Iris pigment epithelial cell (primary cell): ENCODE measurements at regions not wholly inside any gene's neighbourhood (a gene's known extent, or its start where the extent isn't known, plus 50 kb on each side); places are given as distances from the start of the nearest gene placed in this dataset.
"Not testable (repeated sequence)": the region's sequence is repeated elsewhere in the genome, so short reads cannot be mapped to it uniquely, and the experiment has no call there.

Experiments
- DNase-seq: peaks from one replicate; pipeline ENCODE4 v3.0.0-alpha.2; 2011; ENCODE audit warnings: low read depth

- DNase-seq: no peak
Measured at GRCh38 chr17:14622615-14623101, 321.8 kb downstream of the HS3ST3B1 start.

DNA sequence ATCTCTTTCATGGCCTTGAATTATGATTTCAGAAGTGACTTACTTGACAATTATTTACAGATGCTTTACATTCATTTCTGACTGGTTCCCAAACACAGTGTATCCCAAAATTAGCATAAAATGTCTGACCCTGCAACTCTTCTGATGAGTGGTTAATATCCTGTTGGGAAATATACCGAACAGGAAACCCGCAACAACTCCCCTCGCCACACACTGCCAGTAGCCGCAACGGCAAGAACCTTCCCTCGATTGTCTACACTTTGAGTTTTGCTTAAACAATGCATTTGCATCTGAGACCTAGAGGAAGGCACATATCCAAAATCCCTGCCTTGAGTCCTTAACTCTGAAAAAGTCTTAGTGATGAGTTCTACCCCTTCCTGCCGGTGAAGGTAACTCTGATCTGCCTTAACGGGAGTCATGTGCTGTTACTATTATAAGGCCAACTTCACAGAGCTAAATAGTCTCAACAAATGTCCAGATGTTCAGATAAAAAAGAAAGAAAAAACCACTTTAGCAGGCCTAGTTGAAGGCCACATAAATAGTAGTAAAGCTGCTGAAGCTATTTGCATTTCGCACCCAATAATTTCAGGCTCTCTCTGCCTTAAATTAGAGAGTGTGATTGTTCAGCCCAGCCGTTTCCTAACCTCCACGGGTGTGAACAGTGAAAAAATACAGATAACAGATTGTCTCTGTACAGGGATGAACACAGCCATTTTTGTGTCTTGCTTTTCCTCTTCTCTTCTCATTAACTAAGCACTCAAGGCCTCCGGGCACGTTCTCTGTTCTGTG lies 321.1 kb downstream of the HS3ST3B1 start:
- DNase-seq: no peak

GRCh38 chr17:14619821-14620220 lies 318.9 kb downstream of the HS3ST3B1 start:
- no peak for DNase-seq

GRCh38 chr17:14616528-14616927 lies 315.6 kb downstream of the HS3ST3B1 start:
- DNase-seq: peak; percentile 10

GRCh38 chr17:14605267-14605599 lies 304.4 kb downstream of the HS3ST3B1 start:
- DNase-seq: no peak

DNA sequence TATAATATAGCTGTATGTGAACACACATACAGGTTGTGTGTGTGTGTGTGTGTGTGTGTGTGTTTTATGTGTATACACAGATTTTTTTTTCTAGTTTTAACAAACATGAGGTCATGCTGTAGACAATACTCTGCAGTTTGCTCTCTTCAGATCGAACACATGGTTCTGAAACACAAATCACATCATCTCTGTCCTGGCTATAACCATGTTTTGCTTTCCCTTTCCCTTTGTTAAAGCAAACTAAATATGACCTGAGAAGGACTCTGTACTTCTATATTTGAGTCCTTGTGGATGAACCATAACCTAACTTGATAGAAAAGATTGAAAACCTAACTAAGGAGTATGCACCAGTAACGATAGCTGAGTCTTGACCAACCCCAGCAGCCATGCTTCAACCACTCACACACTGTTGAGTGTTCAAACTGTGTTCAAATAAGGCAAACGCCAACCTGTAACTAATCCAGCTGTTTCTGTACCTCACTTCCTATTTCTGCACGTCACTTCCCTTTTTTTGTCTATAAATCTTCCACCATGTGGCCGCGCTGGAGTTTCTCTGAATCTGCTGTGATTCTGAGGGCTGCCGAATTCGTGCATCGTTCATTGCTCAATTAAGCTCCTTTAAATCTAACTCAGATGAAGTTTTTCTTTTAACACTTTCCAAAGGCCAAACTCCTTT lies 303.8 kb downstream of the HS3ST3B1 start:
- no peak for DNase-seq

DNA sequence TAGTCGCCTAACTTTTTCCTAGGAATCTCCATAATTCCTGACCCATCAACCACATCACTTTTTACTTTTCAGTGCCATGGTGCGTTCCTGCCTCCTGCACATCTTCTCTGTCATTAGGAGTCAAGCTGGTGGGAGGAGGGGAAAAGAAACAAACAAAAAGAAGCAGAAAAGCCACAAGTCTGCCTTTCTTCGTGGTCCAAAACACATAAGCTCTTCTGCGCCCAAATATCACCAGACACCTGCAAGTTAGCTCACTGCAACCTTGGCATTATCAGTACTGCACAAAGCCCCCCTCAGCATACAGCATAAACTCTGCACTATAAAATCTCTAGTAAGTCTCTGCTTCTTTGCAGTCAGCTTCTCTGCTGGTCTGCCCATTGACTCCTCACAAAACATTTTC lies 295.3 kb downstream of the HS3ST3B1 start:
- no peak for DNase-seq

- DNase-seq: no peak
Measured at GRCh38 chr17:14595656-14596055, 294.8 kb downstream of the HS3ST3B1 start.

- no peak for DNase-seq
Measured at GRCh38 chr17:14594690-14595089, 293.8 kb downstream of the HS3ST3B1 start.

GRCh38 chr17:14593956-14594355 lies 293.1 kb downstream of the HS3ST3B1 start:
- no peak for DNase-seq

GRCh38 chr17:14590459-14591250 lies 289.8 kb downstream of the HS3ST3B1 start:
- no peak for DNase-seq

DNA sequence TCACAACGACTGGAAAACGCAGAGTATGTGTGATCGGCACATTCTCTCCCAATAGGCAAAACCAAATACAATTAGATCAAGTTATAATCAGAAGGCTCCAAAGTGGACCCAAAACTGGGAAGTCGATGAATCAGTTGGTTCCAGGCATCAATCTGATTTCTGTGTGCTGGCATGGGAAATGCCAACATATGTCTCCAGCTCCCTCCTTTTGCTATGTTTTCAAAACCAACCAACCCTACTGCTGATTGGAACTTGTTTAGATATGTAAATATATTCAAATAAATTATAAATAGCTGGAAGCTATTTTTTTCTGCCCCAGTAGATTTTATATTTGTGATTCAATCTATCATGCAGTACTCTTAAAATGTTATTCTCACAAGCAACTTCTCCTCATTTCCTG lies 284.2 kb downstream of the HS3ST3B1 start:
- DNase-seq: no peak

DNA sequence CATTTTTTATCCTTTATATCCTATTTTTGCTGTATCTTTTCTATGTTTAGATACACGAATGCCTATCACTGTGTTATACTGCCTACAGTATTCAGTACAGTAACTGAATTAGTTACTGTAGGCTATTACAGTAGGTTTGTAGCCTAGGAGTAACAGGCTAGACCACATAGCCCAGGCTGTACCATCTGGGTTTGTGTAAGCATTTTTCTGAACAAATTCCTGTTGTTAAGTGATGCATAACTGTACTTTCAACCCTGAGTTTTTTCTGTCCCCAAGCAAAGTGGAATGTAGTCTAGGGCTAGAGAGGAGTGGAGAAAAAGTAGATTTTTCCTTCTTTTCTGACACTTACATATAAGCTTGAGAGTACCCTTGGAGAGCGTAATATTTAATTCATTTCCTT lies 282.1 kb downstream of the HS3ST3B1 start:
- no peak for DNase-seq

GRCh38 chr17:14581186-14581830 lies 280.4 kb downstream of the HS3ST3B1 start:
- no peak for DNase-seq

- no peak for DNase-seq
Measured at GRCh38 chr17:14580499-14580898, 279.6 kb downstream of the HS3ST3B1 start.

DNA sequence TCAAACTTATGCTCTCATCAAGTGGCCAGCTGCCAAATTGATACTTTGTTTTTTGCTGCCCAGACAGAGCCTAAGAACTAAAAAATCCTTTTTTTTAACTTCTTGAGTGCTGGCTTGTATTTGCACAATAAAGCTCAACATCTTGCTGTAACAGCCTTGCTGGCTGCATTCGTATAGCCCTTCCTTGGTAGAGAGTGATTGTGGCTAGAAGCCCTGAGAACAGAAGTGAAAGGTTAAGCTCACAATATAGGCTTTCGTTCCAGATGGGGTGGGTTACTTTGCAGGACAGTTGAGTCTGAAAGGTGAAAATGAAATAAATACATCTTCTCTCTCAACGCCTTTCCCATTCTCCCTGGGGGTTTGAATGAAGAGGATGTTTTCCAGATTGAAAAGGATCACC lies 278.8 kb downstream of the HS3ST3B1 start:
- DNase-seq: no peak

- peak; percentile 64 for DNase-seq
Measured at GRCh38 chr17:14575471-14575953, 274.6 kb downstream of the HS3ST3B1 start.

DNA sequence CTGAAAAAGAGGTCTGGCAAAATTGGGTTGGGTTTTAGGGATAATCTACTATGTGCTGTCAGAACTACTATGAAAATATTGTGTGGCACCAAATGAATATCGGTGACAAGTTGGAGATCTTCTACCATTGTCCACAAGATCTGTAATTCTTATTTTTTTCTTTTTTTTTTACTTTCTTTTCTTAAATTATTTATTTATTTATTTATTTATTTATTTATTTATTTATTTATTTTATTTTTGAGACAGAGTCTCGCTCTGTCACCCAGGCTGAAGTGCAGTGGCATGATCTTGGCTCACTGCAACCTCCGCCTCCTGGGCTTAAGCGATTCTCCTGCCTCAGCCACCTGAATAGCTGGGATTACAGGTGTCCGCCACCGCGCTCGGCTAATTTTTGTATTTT lies 259.4 kb downstream of the HS3ST3B1 start:
- not testable (repeated sequence) for DNase-seq

DNA sequence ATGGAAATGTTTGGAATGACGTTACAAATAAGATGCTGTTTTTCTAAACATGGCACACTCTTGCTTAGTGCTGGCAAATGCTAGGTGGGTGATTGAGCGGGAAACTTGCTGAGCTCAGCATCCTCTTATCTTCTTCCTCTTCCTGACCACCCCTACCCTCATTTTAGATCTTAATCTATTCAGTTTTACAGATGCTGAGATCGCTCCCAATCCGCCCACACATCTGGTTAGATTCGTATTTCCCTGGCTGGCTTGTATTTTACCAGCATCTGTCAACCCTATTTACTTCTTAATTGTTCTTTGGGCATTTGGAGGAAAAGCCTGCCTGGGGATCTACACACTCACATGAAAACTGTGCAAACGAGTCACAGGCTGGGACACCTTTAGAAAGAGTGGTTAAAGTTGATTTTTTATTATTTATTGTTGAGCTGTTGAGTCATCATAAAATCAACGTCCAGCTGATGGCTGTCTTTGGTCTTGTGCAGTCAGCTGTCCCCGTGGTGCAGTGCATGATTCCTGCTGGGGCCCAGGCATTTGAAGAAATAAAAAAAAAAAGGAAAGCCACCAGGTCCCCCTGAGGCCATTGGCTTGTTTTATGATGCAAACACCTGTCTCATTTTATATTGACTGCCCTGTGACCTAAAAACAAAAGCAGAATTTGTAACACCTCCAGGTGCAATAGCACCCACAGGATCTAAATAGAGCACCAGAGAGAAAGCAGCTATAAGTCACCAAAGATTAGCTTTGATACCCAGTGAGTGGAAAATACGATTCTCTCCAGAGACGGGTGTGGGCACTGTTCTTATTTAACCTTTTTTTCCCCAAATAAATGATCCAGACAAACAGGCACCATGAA lies 258.6 kb downstream of the HS3ST3B1 start:
- DNase-seq: no peak

GRCh38 chr17:14557480-14557879 lies 256.6 kb downstream of the HS3ST3B1 start:
- DNase-seq: no peak

GRCh38 chr17:14553847-14554246 lies 253.0 kb downstream of the HS3ST3B1 start:
- no peak for DNase-seq
